Stomach (tissue), 4 donors: ENCODE measurements at regions not wholly inside any gene's neighbourhood (a gene's known extent, or its start where the extent isn't known, plus 50 kb on each side); places are given as distances from the start of the nearest gene placed in this dataset.

ENCODE experiments used
- POLR2A ChIP-seq, 4 donors: fragments of 450-650 bp; IDR thresholded peaks; one replicate each; pipeline ENCODE4 v1.6.1; 2016; ENCODE audit warnings: antibody characterized with exemption in 4 of 4, control low read depth in 2 of 4, mild to moderate bottlenecking in 1 of 4, moderate library complexity in 1 of 4
- TF ChIP-seq, protein P1 (sequence below), 7 experiments: fragments of 450-650 bp in 4 of 7; fragments of 200-600 bp in 3 of 7; sonication (generic) in 3 of 7; IDR thresholded peaks; one replicate each; pipeline ENCODE4 v1.5.1; 2016 to 2019; ENCODE audit warnings: antibody characterized with exemption in 7 of 7, control low read depth in 2 of 7, mild to moderate bottlenecking in 1 of 7

GRCh38 chr17:36760425-36760824 is 159.0 kb downstream of the MRM1 start:
- TF ChIP-seq, protein P1, sequence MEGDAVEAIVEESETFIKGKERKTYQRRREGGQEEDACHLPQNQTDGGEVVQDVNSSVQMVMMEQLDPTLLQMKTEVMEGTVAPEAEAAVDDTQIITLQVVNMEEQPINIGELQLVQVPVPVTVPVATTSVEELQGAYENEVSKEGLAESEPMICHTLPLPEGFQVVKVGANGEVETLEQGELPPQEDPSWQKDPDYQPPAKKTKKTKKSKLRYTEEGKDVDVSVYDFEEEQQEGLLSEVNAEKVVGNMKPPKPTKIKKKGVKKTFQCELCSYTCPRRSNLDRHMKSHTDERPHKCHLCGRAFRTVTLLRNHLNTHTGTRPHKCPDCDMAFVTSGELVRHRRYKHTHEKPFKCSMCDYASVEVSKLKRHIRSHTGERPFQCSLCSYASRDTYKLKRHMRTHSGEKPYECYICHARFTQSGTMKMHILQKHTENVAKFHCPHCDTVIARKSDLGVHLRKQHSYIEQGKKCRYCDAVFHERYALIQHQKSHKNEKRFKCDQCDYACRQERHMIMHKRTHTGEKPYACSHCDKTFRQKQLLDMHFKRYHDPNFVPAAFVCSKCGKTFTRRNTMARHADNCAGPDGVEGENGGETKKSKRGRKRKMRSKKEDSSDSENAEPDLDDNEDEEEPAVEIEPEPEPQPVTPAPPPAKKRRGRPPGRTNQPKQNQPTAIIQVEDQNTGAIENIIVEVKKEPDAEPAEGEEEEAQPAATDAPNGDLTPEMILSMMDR (IDR thresholded peaks at IDR 0.05): no peak
- no peak for TF ChIP-seq POLR2A (IDR thresholded peaks at IDR 0.05)
